Transverse colon (tissue), 4 donors: ENCODE measurements at regions not wholly inside any gene's neighbourhood (a gene's known extent, or its start where the extent isn't known, plus 50 kb on each side); places are given as distances from the start of the nearest gene placed in this dataset.

Experiments
- DNase-seq: peaks from one replicate; pipeline ENCODE4 v3.0.0-alpha.2; 2019
- H3K27ac ChIP-seq, 4 donors: fragments of 200-600 bp; sonication (generic); 2 replicates each; pipeline ENCODE4 v1.5.1; 2016 to 2018; ENCODE audit warnings: inconsistent platforms in 4 of 4
- H3K27me3 ChIP-seq: fragments of 200-600 bp; sonication (generic); 2 replicates; pipeline ENCODE4 v1.5.1; 2017; ENCODE audit warnings: inconsistent platforms
- H3K36me3 ChIP-seq, 4 donors: fragments of 200-600 bp; sonication (generic); 2 replicates each; pipeline ENCODE4 v1.5.1; 2017 to 2019; ENCODE audit warnings: inconsistent platforms in 4 of 4
- H3K4me1 ChIP-seq, 4 donors: fragments of 200-600 bp; sonication (generic); 2 replicates each; pipeline ENCODE4 v1.5.1; 2017 to 2020; ENCODE audit warnings: inconsistent platforms in 4 of 4
- H3K4me3 ChIP-seq, 4 donors: fragments of 200-600 bp; sonication (generic); 1 replicate in 1 of 4; 2 replicates in 3 of 4; pipeline versions ENCODE4 v1.5.1 to v1.6.1; 2017 to 2019; ENCODE audit warnings: inconsistent platforms in 4 of 4
- H3K9me3 ChIP-seq, 2 donors: fragments of 200-600 bp; sonication (generic); 2 replicates each; pipeline ENCODE4 v1.5.1; 2017 to 2019; ENCODE audit warnings: inconsistent platforms in 2 of 2
- CTCF ChIP-seq, 5 experiments: fragments of 200-600 bp in 3 of 5; fragments of 450-650 bp in 2 of 5; sonication (generic) in 3 of 5; IDR thresholded peaks; 1 replicate in 2 of 5; 2 replicates in 3 of 5; pipeline ENCODE4 v1.5.1; 2016 to 2017; ENCODE audit warnings: antibody characterized with exemption in 5 of 5, inconsistent platforms in 3 of 5, mild to moderate bottlenecking in 2 of 5, moderate library complexity in 1 of 5
- EP300 ChIP-seq: sonication (generic); formaldehyde crosslinking; IDR thresholded peaks from one replicate; pipeline ENCODE4 v1.6.1; 2017; ENCODE audit warnings: antibody characterized with exemption, low read depth
- POLR2A ChIP-seq: fragments of 450-650 bp; IDR thresholded peaks from one replicate; pipeline ENCODE4 v1.6.1; 2016; ENCODE audit warnings: antibody characterized with exemption, mild to moderate bottlenecking, moderate library complexity
- POLR2AphosphoS5 ChIP-seq, 3 donors: sonication (generic); formaldehyde crosslinking; IDR thresholded peaks; one replicate each; pipeline ENCODE4 v1.6.1; 2016; ENCODE audit warnings: antibody characterized with exemption in 3 of 3
- WGBS, 2 donors: methylation state at CpG; one replicate each; pipeline ENCODE4 v1.1.5; 2018; ENCODE audit warnings: low coverage in 1 of 2; 5-methylcytosine and 5-hydroxymethylcytosine counted together
- in situ Hi-C, 4 donors: fragments of 200-750 bp; cut with MboI; loops; one replicate each; pipeline versions ENCODE4 v1.15.0 to v1.15.1; 2017; ENCODE audit warnings: low sequenced_read_pairs in 3 of 4, low pct_ligation_motif_present in 1 of 4, low pct_unique_long_range_greater_than_20kb in 1 of 4
- intact Hi-C: fragments of 100-400 bp; cut with DNase I; formaldehyde crosslinking; loops from one replicate; pipeline ENCODE4 v1.15.1; 2023; ENCODE audit warnings: low total_unique reads

GRCh38 chr15:96690733-96691132, 360.2 kb downstream of the NR2F2 start:
- TF ChIP-seq EP300 (no peak), POLR2AphosphoS5 (IDR thresholded peaks at IDR 0.05) (no peak), CTCF (IDR thresholded peaks at IDR 0.05) (no peak), POLR2A (no peak)
- DNase-seq: no peak
- intact Hi-C loops: no loop called here
- in situ Hi-C loops: no loop called here
- H3K9me3 ChIP-seq: no peaks in the 10 kb centered on the region
- no peaks in the 10 kb centered on the region for H3K27me3 ChIP-seq
- H3K4me1 ChIP-seq: peaks cover 3 to 8% (median 6%) of the 10 kb centered on the region in 4 donors
- 62 to 67% methylated on average over 1 to 3 of the region's 3 CpGs for WGBS, 2 donors
- no peak overlapping the region for H3K4me3 ChIP-seq
- H3K36me3 ChIP-seq: no peaks in the 10 kb centered on the region
- H3K27ac ChIP-seq: no peak overlapping the region

- Histone ChIP-seq H3K4me1 (peaks cover 3 to 8% (median 6%) of the 10 kb centered on the region in 4 donors), H3K27ac (no peak overlapping the region), H3K9me3 (no peaks in the 10 kb centered on the region), H3K27me3 (no peaks in the 10 kb centered on the region), H3K4me3 (no peak overlapping the region), H3K36me3 (no peaks in the 10 kb centered on the region)
- in situ Hi-C loops: no loop called here
- no peak for TF ChIP-seq POLR2A
- no peak for TF ChIP-seq POLR2AphosphoS5 (IDR thresholded peaks at IDR 0.05)
- TF ChIP-seq CTCF (IDR thresholded peaks at IDR 0.05): no peak
- no peak for TF ChIP-seq EP300
- DNase-seq: no peak
- WGBS, 2 donors: 87 to 95% methylated on average over 5 to 7 of the region's 7 CpGs
- intact Hi-C loops: no loop called here
Measured at GRCh38 chr15:96692826-96693225, 362.3 kb downstream of the NR2F2 start.

- no peak for DNase-seq
- no peak overlapping the region for H3K4me3 ChIP-seq
- in situ Hi-C loops: no loop called here
- H3K9me3 ChIP-seq: no peaks in the 10 kb centered on the region
- intact Hi-C loops: no loop called here
- H3K36me3 ChIP-seq: no peaks in the 10 kb centered on the region
- no peak for TF ChIP-seq POLR2AphosphoS5 (IDR thresholded peaks at IDR 0.05)
- no peak for TF ChIP-seq POLR2A
- no peak for TF ChIP-seq CTCF (IDR thresholded peaks at IDR 0.05)
- no peak for TF ChIP-seq EP300
- no peak overlapping the region for H3K27ac ChIP-seq
- 42 to 52% methylated on average over 2 of the region's 2 CpGs for WGBS, 2 donors
- H3K4me1 ChIP-seq: peaks cover 3 to 8% (median 6%) of the 10 kb centered on the region in 4 donors
- H3K27me3 ChIP-seq: no peaks in the 10 kb centered on the region
Measured at GRCh38 chr15:96693515-96693914, 363.0 kb downstream of the NR2F2 start.

GRCh38 chr15:96693990-96694517, 363.6 kb downstream of the NR2F2 start:
- WGBS, 2 donors: 34 to 63% methylated on average over 1 to 4 of the region's 4 CpGs
- Histone ChIP-seq H3K36me3 (no peaks in the 10 kb centered on the region), H3K4me3 (no peak overlapping the region), H3K27ac (no peak overlapping the region), H3K4me1 (peaks cover 3 to 8% (median 6%) of the 10 kb centered on the region in 4 donors), H3K27me3 (no peaks in the 10 kb centered on the region), H3K9me3 (no peaks in the 10 kb centered on the region)
- no peak for DNase-seq
- TF ChIP-seq CTCF (IDR thresholded peaks at IDR 0.05): no peak
- TF ChIP-seq POLR2AphosphoS5 (IDR thresholded peaks at IDR 0.05): no peak
- TF ChIP-seq EP300: no peak
- TF ChIP-seq POLR2A: no peak
- in situ Hi-C loops: no loop called here
- intact Hi-C loops: no loop called here
